ENCODE measurements at regions not wholly inside any gene's neighbourhood (a gene's known extent, or its start where the extent isn't known, plus 50 kb on each side); places are given as distances from the start of the nearest gene placed in this dataset.

- DNase-seq = no peak
Measured at GRCh38 chr20:6533351-6533750, 234.1 kb upstream of the BMP2 start.

- no peak for DNase-seq
Measured at GRCh38 chr20:6530779-6531315, 236.6 kb upstream of the BMP2 start.

GRCh38 chr20:6530254-6530653 is 237.2 kb upstream of the BMP2 start:
- no peak for DNase-seq

- no peak for DNase-seq
Measured at GRCh38 chr20:6525447-6526303, 241.8 kb upstream of the BMP2 start.

- DNase-seq = no peak
Measured at GRCh38 chr20:6524305-6524704, 243.2 kb upstream of the BMP2 start.

- no peak for DNase-seq
Measured at GRCh38 chr20:6519556-6519955, 247.9 kb upstream of the BMP2 start.

- no peak for DNase-seq
Measured at GRCh38 chr20:6515261-6515660, 252.2 kb upstream of the BMP2 start.

- peak; percentile 70 for DNase-seq
Measured at GRCh38 chr20:6513599-6513998, 253.9 kb upstream of the BMP2 start.

GRCh38 chr20:6509374-6509773 is 258.1 kb upstream of the BMP2 start:
- DNase-seq = no peak

GRCh38 chr20:6506906-6507305 is 260.6 kb upstream of the BMP2 start:
- no peak for DNase-seq

GRCh38 chr20:6504826-6505225 is 262.7 kb upstream of the BMP2 start:
- DNase-seq = no peak

GRCh38 chr20:6504179-6504578 is 263.3 kb upstream of the BMP2 start:
- DNase-seq = no peak

- no peak for DNase-seq
Measured at GRCh38 chr20:6502999-6503398, 264.5 kb upstream of the BMP2 start.

- no peak for DNase-seq
Measured at GRCh38 chr20:6502219-6502618, 265.3 kb upstream of the BMP2 start.

GRCh38 chr20:6501061-6501460 is 266.4 kb upstream of the BMP2 start:
- no peak for DNase-seq

GRCh38 chr20:6499566-6499965 is 267.9 kb upstream of the BMP2 start:
- no peak for DNase-seq

- DNase-seq = no peak
Measured at GRCh38 chr20:6496874-6497273, 270.6 kb upstream of the BMP2 start.

- DNase-seq = no peak
Measured at GRCh38 chr20:6495907-6496306, 271.6 kb upstream of the BMP2 start.

- DNase-seq = no peak
Measured at GRCh38 chr20:6492271-6493055, 275.0 kb upstream of the BMP2 start.

GRCh38 chr20:6490849-6491248 is 276.6 kb upstream of the BMP2 start:
- DNase-seq = no peak

GRCh38 chr20:6489361-6490171 is 277.9 kb upstream of the BMP2 start:
- no peak for DNase-seq

- DNase-seq = no peak
Measured at GRCh38 chr20:6485351-6485750, 282.1 kb upstream of the BMP2 start.

- DNase-seq = no peak
Measured at GRCh38 chr20:6483727-6484126, 283.8 kb upstream of the BMP2 start.
